ENCODE measurements at regions not wholly inside any gene's neighbourhood (a gene's known extent, or its start where the extent isn't known, plus 50 kb on each side); places are given as distances from the start of the nearest gene placed in this dataset.

GRCh38 chr6:140020207-140020791 is 645.9 kb upstream of the CITED2 start:
- no peak for TF ChIP-seq POLR2A (IDR thresholded peaks at IDR 0.05)
- TF ChIP-seq CTCF (IDR thresholded peaks at IDR 0.05), result no peak
